ENCODE measurements at regions not wholly inside any gene's neighbourhood (a gene's known extent, or its start where the extent isn't known, plus 50 kb on each side); places are given as distances from the start of the nearest gene placed in this dataset.

DNA sequence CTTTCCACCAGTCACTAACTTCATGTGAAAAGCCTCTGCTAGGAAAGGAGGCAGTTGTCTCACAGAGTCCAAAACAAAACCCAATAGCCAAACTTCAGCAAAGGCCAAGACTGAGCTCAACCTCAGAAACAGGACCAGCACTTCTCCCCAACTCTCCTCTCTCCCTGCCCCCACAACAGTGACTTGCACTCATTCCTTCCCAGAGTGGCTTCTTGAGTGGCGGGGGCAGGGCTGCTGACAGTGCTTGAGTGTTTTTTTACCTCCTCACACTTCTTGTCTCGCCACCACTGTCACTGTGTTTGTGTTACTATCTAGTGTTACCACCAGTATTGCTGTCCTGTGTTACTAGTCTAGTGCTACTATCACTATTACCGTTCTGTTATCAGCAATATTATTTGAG, 206.8 kb downstream of the KLF6 start:
- TF ChIP-seq FOXP2 (optimal IDR thresholded peaks at IDR 0.05; ENCODE audit: borderline replicate concordance, extremely low read depth, extremely low read length, insufficient read depth) (no peak), POLR2AphosphoS5 (IDR thresholded peaks at IDR 0.05; ENCODE audit: low read depth, low read length) (no peak), TAF1 (IDR thresholded peaks at IDR 0.05; ENCODE audit: borderline replicate concordance, insufficient read depth, low read length) (no peak), SIN3A (IDR thresholded peaks at IDR 0.05; ENCODE audit: borderline replicate concordance, insufficient read depth, low read length) (no peak)
- TF ChIP-seq, protein P1, sequence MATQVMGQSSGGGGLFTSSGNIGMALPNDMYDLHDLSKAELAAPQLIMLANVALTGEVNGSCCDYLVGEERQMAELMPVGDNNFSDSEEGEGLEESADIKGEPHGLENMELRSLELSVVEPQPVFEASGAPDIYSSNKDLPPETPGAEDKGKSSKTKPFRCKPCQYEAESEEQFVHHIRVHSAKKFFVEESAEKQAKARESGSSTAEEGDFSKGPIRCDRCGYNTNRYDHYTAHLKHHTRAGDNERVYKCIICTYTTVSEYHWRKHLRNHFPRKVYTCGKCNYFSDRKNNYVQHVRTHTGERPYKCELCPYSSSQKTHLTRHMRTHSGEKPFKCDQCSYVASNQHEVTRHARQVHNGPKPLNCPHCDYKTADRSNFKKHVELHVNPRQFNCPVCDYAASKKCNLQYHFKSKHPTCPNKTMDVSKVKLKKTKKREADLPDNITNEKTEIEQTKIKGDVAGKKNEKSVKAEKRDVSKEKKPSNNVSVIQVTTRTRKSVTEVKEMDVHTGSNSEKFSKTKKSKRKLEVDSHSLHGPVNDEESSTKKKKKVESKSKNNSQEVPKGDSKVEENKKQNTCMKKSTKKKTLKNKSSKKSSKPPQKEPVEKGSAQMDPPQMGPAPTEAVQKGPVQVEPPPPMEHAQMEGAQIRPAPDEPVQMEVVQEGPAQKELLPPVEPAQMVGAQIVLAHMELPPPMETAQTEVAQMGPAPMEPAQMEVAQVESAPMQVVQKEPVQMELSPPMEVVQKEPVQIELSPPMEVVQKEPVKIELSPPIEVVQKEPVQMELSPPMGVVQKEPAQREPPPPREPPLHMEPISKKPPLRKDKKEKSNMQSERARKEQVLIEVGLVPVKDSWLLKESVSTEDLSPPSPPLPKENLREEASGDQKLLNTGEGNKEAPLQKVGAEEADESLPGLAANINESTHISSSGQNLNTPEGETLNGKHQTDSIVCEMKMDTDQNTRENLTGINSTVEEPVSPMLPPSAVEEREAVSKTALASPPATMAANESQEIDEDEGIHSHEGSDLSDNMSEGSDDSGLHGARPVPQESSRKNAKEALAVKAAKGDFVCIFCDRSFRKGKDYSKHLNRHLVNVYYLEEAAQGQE (IDR thresholded peaks at IDR 0.05; ENCODE audit: insufficient read depth in 1 of 2, low read depth in 2 of 2, low read length in 2 of 2), result no peak

- TF ChIP-seq TAF1 (IDR thresholded peaks at IDR 0.05; ENCODE audit: borderline replicate concordance, insufficient read depth, low read length) (no peak), FOXP2 (optimal IDR thresholded peaks at IDR 0.05; ENCODE audit: borderline replicate concordance, extremely low read depth, extremely low read length, insufficient read depth) (no peak), POLR2AphosphoS5 (IDR thresholded peaks at IDR 0.05; ENCODE audit: low read depth, low read length) (no peak), SIN3A (IDR thresholded peaks at IDR 0.05; ENCODE audit: borderline replicate concordance, insufficient read depth, low read length) (no peak)
- TF ChIP-seq, protein P1 (IDR thresholded peaks at IDR 0.05; ENCODE audit: insufficient read depth in 1 of 2, low read depth in 2 of 2, low read length in 2 of 2), result no peak
These were observed 210.6 kb downstream of the KLF6 start for GRCh38 chr10:3574451-3574850.

GRCh38 chr10:3573498-3573897, 211.5 kb downstream of the KLF6 start:
- TF ChIP-seq FOXP2 (optimal IDR thresholded peaks at IDR 0.05; ENCODE audit: borderline replicate concordance, extremely low read depth, extremely low read length, insufficient read depth), result no peak
- TF ChIP-seq, protein P1 (IDR thresholded peaks at IDR 0.05; ENCODE audit: insufficient read depth in 1 of 2, low read depth in 2 of 2, low read length in 2 of 2), result no peak

DNA sequence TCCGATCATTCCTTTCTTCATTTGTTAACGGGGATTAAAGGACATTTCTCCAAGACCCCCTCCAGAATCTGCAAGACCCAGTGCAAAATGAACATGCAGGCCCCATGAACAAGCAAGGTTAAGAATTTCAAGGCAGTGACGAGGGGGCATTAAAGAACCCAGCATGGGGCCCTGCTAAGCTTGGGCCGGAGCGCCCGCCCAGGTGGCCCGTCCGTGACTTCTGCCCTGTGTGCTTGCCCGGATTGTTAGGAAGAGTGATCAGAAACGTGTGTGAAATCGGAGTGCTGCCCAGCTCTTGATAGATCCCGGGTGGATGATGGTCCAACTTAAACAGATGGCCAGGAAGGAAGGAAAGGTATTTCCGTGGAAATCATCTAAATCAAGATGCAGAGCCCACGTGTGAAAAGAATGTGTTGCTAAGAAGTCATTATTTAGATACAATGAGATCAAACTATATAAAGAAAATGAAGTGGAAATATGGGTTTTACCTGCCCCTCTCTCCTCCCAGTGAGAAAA, 213.6 kb downstream of the KLF6 start:
- TF ChIP-seq, protein P1 (IDR thresholded peaks at IDR 0.05; ENCODE audit: insufficient read depth in 1 of 2, low read depth in 2 of 2, low read length in 2 of 2), result no peak
- TF ChIP-seq FOXP2 (optimal IDR thresholded peaks at IDR 0.05; ENCODE audit: borderline replicate concordance, extremely low read depth, extremely low read length, insufficient read depth), result no peak
- no peak for TF ChIP-seq TAF1 (IDR thresholded peaks at IDR 0.05; ENCODE audit: borderline replicate concordance, insufficient read depth, low read length)
- TF ChIP-seq POLR2AphosphoS5 (IDR thresholded peaks at IDR 0.05; ENCODE audit: low read depth, low read length), result no peak
- TF ChIP-seq SIN3A (IDR thresholded peaks at IDR 0.05; ENCODE audit: borderline replicate concordance, insufficient read depth, low read length), result no peak

DNA sequence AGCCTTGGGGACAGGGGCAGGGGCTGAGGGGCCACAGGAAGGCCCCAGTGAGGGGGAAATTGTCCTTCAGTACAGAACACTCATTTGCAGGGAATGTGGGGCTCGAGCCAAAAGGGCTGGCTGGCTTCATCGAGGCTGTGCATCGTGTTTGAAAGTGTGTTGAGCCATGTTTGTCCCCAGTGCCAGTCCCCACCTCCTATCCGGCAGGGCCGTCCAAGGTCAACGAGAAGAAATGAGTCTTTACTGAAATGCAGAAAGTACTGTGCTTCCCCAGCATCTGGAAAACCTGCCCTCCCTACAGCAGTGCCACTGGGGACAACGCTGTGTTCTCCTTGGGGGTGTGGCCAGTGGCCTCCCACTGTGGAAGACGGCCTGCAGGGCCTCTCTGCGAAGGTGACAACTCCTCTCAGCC, 214.1 kb downstream of the KLF6 start:
- TF ChIP-seq FOXP2 (optimal IDR thresholded peaks at IDR 0.05; ENCODE audit: borderline replicate concordance, extremely low read depth, extremely low read length, insufficient read depth), result no peak
- TF ChIP-seq SIN3A (IDR thresholded peaks at IDR 0.05; ENCODE audit: borderline replicate concordance, insufficient read depth, low read length), result no peak
- no peak for TF ChIP-seq POLR2AphosphoS5 (IDR thresholded peaks at IDR 0.05; ENCODE audit: low read depth, low read length)
- TF ChIP-seq, protein P1 (IDR thresholded peaks at IDR 0.05; ENCODE audit: insufficient read depth in 1 of 2, low read depth in 2 of 2, low read length in 2 of 2), result no peak
- TF ChIP-seq TAF1 (IDR thresholded peaks at IDR 0.05; ENCODE audit: borderline replicate concordance, insufficient read depth, low read length), result no peak
